ENCODE measurements at regions not wholly inside any gene's neighbourhood (a gene's known extent, or its start where the extent isn't known, plus 50 kb on each side); places are given as distances from the start of the nearest gene placed in this dataset.
"Not testable (repeated sequence)": the region's sequence is repeated elsewhere in the genome, so short reads cannot be mapped to it uniquely, and the experiment has no call there.

- no peak for DNase-seq
These were observed 999.9 kb upstream of the CELF4 start for GRCh38 chr18:38565513-38565912.

- DNase-seq: no peak
These were observed 997.9 kb upstream of the CELF4 start for GRCh38 chr18:38563396-38563980.

- no peak for DNase-seq
These were observed 991.4 kb upstream of the CELF4 start for GRCh38 chr18:38557006-38557405.

- DNase-seq: no peak
These were observed 987.2 kb upstream of the CELF4 start for GRCh38 chr18:38552732-38553321.

- no peak for DNase-seq
These were observed 986.3 kb upstream of the CELF4 start for GRCh38 chr18:38551881-38552280.

GRCh38 chr18:38545071-38545470 lies 979.5 kb upstream of the CELF4 start:
- DNase-seq: no peak

- DNase-seq: no peak
These were observed 974.3 kb upstream of the CELF4 start for GRCh38 chr18:38539856-38540255.

GRCh38 chr18:38539371-38539770 lies 973.8 kb upstream of the CELF4 start:
- DNase-seq: peak; percentile 25

GRCh38 chr18:38534073-38534472 lies 968.5 kb upstream of the CELF4 start:
- DNase-seq: no peak

- DNase-seq: no peak
These were observed 961.3 kb upstream of the CELF4 start for GRCh38 chr18:38526922-38527321.

GRCh38 chr18:38525039-38525438 lies 959.4 kb upstream of the CELF4 start:
- no peak for DNase-seq

GRCh38 chr18:38520786-38521185 lies 955.2 kb upstream of the CELF4 start:
- peak; percentile 58 for DNase-seq

GRCh38 chr18:38502539-38502938 lies 936.9 kb upstream of the CELF4 start:
- no peak for DNase-seq

- DNase-seq: no peak
These were observed 931.7 kb upstream of the CELF4 start for GRCh38 chr18:38497266-38497665.

GRCh38 chr18:38496222-38496793 lies 930.7 kb upstream of the CELF4 start:
- DNase-seq: no peak

GRCh38 chr18:38494065-38494464 lies 928.5 kb upstream of the CELF4 start:
- DNase-seq: no peak

GRCh38 chr18:38491195-38491594 lies 925.6 kb upstream of the CELF4 start:
- DNase-seq: no peak

- not testable (repeated sequence) for DNase-seq
These were observed 924.1 kb upstream of the CELF4 start for GRCh38 chr18:38489721-38490120.

GRCh38 chr18:38487521-38487920 lies 921.9 kb upstream of the CELF4 start:
- DNase-seq: no peak

- DNase-seq: no peak
These were observed 917.7 kb upstream of the CELF4 start for GRCh38 chr18:38483326-38483725.

- no peak for DNase-seq
These were observed 916.0 kb upstream of the CELF4 start for GRCh38 chr18:38481576-38481975.

- DNase-seq: no peak
These were observed 910.1 kb upstream of the CELF4 start for GRCh38 chr18:38475686-38476085.

GRCh38 chr18:38473535-38473934 lies 907.9 kb upstream of the CELF4 start:
- DNase-seq: no peak

GRCh38 chr18:38470421-38470820 lies 904.8 kb upstream of the CELF4 start:
- no peak for DNase-seq

- no peak for DNase-seq
These were observed 900.8 kb upstream of the CELF4 start for GRCh38 chr18:38466426-38466825.
